Activated CD8-positive, alpha-beta memory T cell treated with anti-CD3 and anti-CD28 coated beads for 1 hour (primary cell): ENCODE measurements at regions not wholly inside any gene's neighbourhood (a gene's known extent, or its start where the extent isn't known, plus 50 kb on each side); places are given as distances from the start of the nearest gene placed in this dataset.

ENCODE experiments used
- DNase-seq, 2 donors: peaks; one replicate each; pipeline ENCODE4 v3.0.0-alpha.2; 2020; ENCODE audit warnings: low read depth in 1 of 2; ENCODE audit errors: extremely low read depth in 1 of 2

- DNase-seq, result no peak
Measured at GRCh38 chr5:61683148-61683547, 351.1 kb downstream of the ZSWIM6 start.

DNA sequence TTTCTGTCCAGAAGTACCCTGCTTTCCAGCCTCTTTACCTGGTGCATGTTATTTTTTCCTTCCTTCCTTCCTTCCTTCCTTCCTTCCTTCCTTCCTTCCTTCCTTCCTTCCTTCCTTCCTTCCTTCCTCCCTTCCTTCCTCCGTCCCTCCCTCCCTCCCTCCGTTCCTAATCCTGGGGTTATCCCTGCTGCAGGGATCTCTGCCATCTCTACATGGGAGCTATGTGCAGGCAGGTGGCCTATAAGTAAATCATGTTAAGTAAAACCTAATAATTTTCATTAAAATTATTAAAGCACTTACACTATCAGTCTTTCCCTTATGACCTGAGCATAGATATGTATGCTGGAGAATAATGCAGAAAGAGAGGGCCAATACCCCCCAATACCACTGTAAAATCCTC lies 351.9 kb downstream of the ZSWIM6 start:
- DNase-seq, result no peak

DNA sequence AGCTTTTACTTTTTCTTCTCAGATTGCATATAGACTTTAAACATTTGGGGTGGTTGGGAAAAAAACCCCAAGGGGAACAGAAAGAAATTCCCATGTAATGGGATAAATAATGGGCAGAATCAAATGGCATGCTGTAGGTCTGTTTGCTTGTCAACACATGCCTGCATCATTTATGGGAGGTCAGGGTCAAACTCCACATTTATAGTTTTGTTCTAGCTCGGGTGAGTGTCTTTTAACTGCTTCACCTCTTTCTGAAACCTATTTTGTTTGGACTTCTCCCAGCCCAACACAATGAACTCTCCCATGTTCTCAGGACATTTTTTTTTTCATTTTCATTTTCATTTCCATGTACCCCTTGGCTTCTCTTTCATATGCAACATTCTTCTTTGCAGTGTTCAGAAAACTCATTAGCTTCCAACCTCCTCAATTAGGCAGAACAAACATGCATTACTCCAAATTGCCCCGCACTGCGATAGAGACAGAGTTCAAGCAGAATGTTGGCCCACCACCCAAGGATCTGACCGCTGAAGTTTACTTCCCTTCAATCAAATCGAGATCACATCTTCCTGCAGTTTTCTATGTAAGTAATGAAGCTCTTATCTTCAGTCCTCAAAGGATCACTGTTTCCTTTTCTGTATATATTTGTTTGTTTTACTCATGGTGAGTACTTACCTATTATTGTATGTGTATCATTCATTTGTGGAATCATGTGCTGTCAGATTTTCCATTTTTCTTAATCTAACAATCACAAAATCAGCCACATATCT lies 354.6 kb downstream of the ZSWIM6 start:
- DNase-seq, result no peak

GRCh38 chr5:61687371-61687770 lies 355.3 kb downstream of the ZSWIM6 start:
- no peak for DNase-seq

DNA sequence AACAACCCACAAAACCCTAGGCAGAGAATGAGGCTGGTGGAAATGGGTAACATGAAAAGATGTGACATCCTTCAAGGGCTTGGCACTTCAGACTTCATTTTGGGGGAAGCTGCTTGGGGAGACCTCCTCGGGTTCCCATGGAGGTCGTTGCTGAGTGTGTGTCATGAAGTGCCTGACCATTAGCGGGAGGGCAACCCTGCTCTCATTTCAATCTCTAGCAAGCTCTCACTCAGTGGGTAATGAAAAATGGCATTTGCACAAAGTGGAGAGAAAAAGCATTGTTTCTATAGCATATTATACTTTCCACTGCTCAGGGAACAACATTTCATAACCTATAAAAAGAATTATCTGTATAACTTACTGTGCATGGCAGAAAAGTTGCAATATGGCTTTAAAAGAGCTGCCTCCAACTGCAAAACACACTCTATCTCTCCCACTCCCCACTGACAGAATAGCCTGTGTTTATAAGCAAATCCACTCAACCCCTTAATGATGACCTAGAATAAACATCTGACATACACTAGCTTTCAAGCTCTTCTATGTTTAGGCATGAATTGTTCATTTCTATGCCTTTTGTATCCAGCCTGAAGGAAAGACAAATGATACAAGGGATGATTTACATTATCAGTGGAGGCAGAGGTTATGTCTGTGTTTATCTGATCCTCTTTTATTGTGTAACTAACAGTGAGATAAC lies 357.2 kb downstream of the ZSWIM6 start:
- DNase-seq, result no peak

DNA sequence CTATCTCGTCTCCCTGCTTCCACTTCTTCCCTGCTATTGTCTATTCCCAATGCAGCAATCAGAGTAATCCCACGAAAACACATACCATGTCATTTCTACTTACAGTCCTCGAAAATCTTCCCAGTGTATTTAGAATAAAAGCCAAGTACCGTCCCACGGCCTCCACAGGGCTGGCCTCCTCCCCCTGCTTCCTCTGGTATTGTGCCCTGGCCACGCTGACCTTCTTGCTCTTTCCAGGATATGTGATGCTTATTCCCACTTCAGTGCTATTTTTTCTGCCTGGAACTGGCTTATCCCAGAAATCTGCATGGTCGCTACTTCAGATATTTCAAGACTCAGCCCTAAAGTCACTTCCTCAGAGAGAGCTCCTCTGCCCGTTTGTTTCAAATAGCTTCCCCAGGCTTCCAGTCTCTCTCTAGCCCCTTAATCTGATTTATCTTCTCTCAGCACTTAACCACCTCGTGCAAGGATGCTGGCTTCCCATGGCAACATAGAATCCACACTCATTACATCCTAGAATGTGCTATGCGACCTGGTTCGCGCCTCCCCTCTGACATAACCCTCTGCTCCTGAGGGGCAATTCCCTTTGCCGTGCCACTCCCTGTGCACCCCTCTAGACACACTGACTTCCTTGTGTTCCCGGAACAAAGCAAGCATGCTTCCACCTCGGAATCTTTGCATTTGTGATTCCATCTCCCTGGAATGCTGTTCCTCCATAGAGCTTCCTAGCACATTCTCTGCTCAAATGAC lies 365.9 kb downstream of the ZSWIM6 start:
- no peak for DNase-seq

- no peak for DNase-seq
Measured at GRCh38 chr5:61701877-61702602, 370.0 kb downstream of the ZSWIM6 start.

- no peak for DNase-seq
Measured at GRCh38 chr5:61702784-61703183, 370.7 kb downstream of the ZSWIM6 start.

DNA sequence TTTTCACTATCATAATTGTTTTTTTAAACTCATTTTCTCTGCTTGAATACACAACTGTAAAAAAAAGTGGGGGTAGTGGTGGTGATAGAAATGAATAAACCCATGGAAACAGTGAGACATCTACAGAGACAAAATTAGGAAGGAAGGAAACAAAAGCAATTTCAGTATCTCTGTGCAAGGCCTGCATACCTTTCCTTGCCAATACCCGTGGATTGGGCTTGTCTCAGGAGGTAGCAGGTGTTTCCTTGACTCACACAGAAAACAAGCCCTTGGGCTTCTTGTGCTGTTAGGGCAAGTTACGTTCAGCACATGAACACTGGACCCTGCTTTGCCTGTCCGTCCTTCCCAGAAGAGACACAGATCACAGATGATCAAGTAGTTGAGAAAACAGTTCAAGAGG lies 372.2 kb downstream of the ZSWIM6 start:
- no peak for DNase-seq

- DNase-seq, result no peak
Measured at GRCh38 chr5:61706751-61707150, 374.7 kb downstream of the ZSWIM6 start.

- DNase-seq, result no peak
Measured at GRCh38 chr5:61719124-61719523, 387.1 kb downstream of the ZSWIM6 start.

GRCh38 chr5:61720829-61721228 lies 388.8 kb downstream of the ZSWIM6 start:
- no peak for DNase-seq

GRCh38 chr5:61724102-61724501 lies 392.0 kb downstream of the ZSWIM6 start:
- no peak for DNase-seq

- DNase-seq, result no peak
Measured at GRCh38 chr5:61728287-61728686, 396.2 kb downstream of the ZSWIM6 start.

GRCh38 chr5:61730866-61731265 lies 398.8 kb downstream of the ZSWIM6 start:
- no peak for DNase-seq

GRCh38 chr5:61731267-61731945 lies 399.3 kb downstream of the ZSWIM6 start:
- DNase-seq, result no peak

DNA sequence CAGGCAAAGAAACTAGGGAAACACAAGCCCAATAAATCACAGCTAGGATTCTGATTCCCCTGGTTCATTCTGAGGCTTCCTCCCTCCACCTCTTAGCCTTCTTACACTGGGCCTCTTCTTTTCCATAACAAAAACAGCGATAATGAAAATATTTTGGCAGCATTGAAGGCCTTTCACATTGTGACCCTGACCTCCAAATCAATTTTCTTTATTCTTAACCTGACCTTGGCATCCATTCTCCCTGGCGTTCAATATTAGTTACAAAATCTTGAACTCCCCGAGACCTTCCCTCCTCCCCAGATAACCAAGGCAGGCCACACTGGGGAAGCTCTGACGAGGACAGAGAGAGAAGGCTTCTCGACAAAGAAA lies 399.9 kb downstream of the ZSWIM6 start:
- DNase-seq, result no peak

DNA sequence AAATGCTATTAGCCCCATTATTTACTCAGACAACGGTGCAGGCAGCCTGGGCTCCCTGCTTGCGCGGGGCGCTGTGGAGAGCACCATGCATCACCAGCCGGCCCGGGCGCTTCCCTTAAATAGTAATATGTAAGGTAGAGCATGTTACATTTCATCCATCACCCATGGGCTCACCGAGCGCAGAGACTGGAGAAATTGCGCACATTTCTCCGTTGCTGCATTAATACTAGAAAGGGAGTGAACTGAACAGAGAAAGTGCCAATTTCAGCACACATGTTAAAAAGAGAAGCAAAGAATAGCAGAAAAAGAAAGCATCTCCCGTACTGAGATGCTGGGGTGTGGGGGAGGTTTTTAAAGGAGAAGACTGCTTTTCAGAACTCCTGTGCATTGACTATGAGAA lies 400.3 kb downstream of the ZSWIM6 start:
- DNase-seq, result no peak

DNA sequence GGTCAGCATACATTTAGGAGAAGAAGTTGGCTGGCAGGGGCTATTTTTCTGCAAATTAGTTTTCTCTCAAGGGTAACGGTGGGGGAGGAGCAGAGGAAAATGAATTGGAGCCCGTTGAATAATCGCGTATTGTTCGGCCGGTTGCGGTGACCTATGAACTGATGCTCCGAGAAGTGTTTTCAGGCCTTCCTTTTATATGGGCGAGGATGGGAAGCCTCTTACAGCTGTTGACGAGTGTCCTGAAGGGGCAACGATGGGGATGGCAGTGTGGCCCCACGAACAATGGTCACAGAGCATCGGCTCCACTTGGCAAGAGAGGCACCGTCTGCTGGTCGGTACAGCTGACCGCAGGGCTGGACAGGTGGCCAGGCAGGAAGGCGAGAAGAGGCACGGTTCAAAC lies 400.7 kb downstream of the ZSWIM6 start:
- no peak for DNase-seq

DNA sequence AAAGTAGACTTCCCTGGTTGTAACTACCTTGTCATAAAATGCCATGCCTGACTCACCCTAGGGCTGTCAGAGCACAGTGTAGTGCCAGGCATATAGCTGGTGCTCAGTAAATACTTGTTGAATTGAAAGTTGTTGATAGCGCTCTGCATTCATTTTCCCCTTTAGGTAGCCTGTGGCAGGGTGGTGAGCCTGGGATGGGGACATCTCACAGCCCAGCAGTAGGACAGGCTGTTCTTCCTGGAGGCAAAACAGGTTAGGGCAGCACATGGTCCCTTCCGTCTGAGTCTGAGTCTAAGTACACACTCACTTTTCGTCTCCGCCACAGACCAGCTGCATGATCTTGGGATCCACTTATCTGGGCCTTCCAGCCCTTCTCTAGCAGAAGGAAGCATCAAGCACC lies 401.9 kb downstream of the ZSWIM6 start:
- no peak for DNase-seq

DNA sequence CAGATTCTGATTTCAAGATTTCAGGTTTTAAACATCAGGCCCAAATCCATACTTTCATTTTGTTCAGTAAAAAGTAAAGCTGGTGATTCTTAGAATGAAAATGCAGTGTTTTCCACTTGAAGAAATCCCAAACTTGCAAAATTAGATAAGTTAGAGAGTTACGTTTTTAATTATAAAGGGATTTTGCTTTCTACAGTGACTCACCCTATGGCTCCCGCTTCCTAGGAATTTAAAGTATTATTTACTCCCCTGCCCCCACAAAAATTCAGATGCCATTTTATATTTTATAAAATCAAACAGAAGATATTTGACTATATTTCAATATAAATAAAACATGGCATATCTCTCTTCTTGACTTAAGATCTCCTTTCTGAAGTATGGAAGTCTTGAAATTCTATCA lies 402.9 kb downstream of the ZSWIM6 start:
- no peak for DNase-seq
